Loucy (cell line): ENCODE measurements at regions not wholly inside any gene's neighbourhood (a gene's known extent, or its start where the extent isn't known, plus 50 kb on each side); places are given as distances from the start of the nearest gene placed in this dataset.

ENCODE experiments used
- H2AFZ ChIP-seq: fragments of 200-600 bp; sonication (generic); 2 replicates; pipeline ENCODE4 v1.6.0; 2016; ENCODE audit warnings: antibody characterized with exemption, mild to moderate bottlenecking, low read length, moderate library complexity
- H3F3A ChIP-seq: fragments of 200-600 bp; 2 replicates; pipeline ENCODE4 v1.6.0; 2016; ENCODE audit warnings: antibody characterized with exemption, low read depth, mild to moderate bottlenecking
- H3K27me3 ChIP-seq: fragments of 200-600 bp; sonication (generic); 2 replicates; pipeline ENCODE4 v1.6.1; 2014; ENCODE audit warnings: low read length, mild to moderate bottlenecking; ENCODE audit not compliant: insufficient read depth, poor library complexity, severe bottlenecking
- H3K36me3 ChIP-seq: fragments of 200-600 bp; sonication (generic); 2 replicates; pipeline ENCODE4 v1.6.1; 2016; ENCODE audit warnings: low read length; ENCODE audit not compliant: insufficient read depth
- H3K4me1 ChIP-seq: fragments of 200-600 bp; sonication (generic); 2 replicates; pipeline ENCODE4 v1.5.1; 2014; ENCODE audit warnings: low read length, mild to moderate bottlenecking; ENCODE audit not compliant: insufficient read depth, poor library complexity, severe bottlenecking
- H3K4me2 ChIP-seq: fragments of 200-600 bp; sonication (generic); 2 replicates; pipeline ENCODE4 v1.6.0; 2014; ENCODE audit warnings: antibody characterized with exemption, low read length, low read depth, mild to moderate bottlenecking; ENCODE audit not compliant: poor library complexity, severe bottlenecking
- H3K4me3 ChIP-seq: fragments of 200-600 bp; sonication (generic); 2 replicates; pipeline ENCODE4 v1.5.1; 2014; ENCODE audit warnings: low read length, mild to moderate bottlenecking, mixed read lengths; ENCODE audit not compliant: poor library complexity, severe bottlenecking
- H3K79me2 ChIP-seq: fragments of 200-600 bp; sonication (generic); 2 replicates; pipeline ENCODE4 v1.6.1; 2014; ENCODE audit warnings: low read length; ENCODE audit not compliant: insufficient read depth
- H3K9ac ChIP-seq: fragments of 200-600 bp; sonication (generic); 2 replicates; pipeline ENCODE4 v1.6.0; 2014; ENCODE audit warnings: mild to moderate bottlenecking, low read depth, low read length, moderate library complexity; ENCODE audit not compliant: poor library complexity, severe bottlenecking
- H3K9me2 ChIP-seq: fragments of 200-600 bp; sonication (generic); replicated peaks from 2 replicates; pipeline ENCODE4 v1.6.1; 2016; ENCODE audit warnings: low read depth, low read length, mixed read lengths
- H3K9me3 ChIP-seq: fragments of 200-600 bp; sonication (generic); 2 replicates; pipeline ENCODE4 v1.6.1; 2014; ENCODE audit warnings: mild to moderate bottlenecking, antibody characterized with exemption, low read length, low read depth; ENCODE audit not compliant: insufficient read depth
- H4K20me1 ChIP-seq: fragments of 200-600 bp; sonication (generic); 2 replicates; pipeline ENCODE4 v1.6.0; 2014; ENCODE audit warnings: antibody characterized with exemption, low read length, mild to moderate bottlenecking; ENCODE audit not compliant: insufficient read depth, poor library complexity, severe bottlenecking
- EZH2phosphoT487 ChIP-seq: fragments of 200-600 bp; IDR thresholded peaks from 2 replicates; pipeline ENCODE4 v1.6.1; 2018; ENCODE audit warnings: antibody characterized with exemption, mild to moderate bottlenecking, moderate library complexity, borderline replicate concordance
- TF ChIP-seq, protein P1 (sequence below): fragments of 200-600 bp; sonication (generic); conservative IDR thresholded peaks from 2 replicates; pipeline ENCODE4 v1.5.1; 2014; ENCODE audit warnings: mild to moderate bottlenecking, antibody characterized with exemption, low read length

DNA sequence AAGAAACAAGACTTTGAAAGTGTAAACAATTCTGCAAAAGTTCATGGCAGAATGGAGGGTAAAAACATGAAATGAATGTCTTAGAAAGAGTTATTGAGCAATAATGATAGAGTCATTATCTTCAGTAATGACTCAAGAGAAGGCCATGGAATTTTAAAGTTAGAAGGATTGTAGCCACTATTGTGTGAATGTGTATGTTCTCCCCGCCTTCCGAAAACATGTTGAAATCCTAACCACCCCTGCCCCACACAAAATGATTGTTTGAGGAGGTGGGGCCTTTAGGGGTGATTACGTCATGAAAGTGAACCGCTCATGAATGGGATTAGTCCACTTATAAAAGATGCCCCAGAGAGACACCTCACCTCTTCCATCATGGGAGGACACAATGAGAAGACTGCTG lies 93.8 kb upstream of the CCDC190 start:
- H3K4me3 ChIP-seq, result no peak overlapping the region
- no peak overlapping the region for H3K9ac ChIP-seq
- no peaks in the 10 kb centered on the region for H3K79me2 ChIP-seq
- no peak overlapping the region for H3K4me2 ChIP-seq
- H2AFZ ChIP-seq, result no peak overlapping the region
- no peaks in the 10 kb centered on the region for H3K27me3 ChIP-seq
- H3K9me2 ChIP-seq, result no peaks in the 10 kb centered on the region
- no peaks in the 10 kb centered on the region for H3K9me3 ChIP-seq
- H3F3A ChIP-seq, result no peaks in the 10 kb centered on the region
- TF ChIP-seq EZH2phosphoT487, result no peak
- TF ChIP-seq, protein P1, sequence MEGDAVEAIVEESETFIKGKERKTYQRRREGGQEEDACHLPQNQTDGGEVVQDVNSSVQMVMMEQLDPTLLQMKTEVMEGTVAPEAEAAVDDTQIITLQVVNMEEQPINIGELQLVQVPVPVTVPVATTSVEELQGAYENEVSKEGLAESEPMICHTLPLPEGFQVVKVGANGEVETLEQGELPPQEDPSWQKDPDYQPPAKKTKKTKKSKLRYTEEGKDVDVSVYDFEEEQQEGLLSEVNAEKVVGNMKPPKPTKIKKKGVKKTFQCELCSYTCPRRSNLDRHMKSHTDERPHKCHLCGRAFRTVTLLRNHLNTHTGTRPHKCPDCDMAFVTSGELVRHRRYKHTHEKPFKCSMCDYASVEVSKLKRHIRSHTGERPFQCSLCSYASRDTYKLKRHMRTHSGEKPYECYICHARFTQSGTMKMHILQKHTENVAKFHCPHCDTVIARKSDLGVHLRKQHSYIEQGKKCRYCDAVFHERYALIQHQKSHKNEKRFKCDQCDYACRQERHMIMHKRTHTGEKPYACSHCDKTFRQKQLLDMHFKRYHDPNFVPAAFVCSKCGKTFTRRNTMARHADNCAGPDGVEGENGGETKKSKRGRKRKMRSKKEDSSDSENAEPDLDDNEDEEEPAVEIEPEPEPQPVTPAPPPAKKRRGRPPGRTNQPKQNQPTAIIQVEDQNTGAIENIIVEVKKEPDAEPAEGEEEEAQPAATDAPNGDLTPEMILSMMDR, result no peak
- no peaks in the 10 kb centered on the region for H4K20me1 ChIP-seq
- no peaks in the 10 kb centered on the region for H3K4me1 ChIP-seq
- H3K36me3 ChIP-seq, result no peaks in the 10 kb centered on the region

DNA sequence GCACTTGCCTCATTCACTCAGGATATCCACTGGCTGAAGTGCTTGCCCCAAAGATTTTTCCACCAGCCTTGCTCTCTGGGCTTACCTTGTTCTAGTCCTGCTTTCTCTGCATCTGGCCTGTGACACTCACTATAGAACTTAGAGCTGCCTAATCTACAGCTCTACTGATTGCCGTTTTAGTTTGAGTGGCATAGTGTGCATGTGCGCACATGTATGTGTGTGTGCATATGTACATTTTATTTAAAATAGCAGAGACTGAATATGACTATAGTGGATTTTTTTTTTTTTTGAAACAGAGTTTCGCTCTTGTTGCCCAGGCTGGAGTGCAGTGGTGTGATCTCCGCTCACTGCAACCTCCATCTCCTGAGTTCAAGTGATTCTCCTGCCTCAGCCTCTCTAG lies 92.0 kb upstream of the CCDC190 start:
- TF ChIP-seq, protein P1, result no peak
- no peak for TF ChIP-seq EZH2phosphoT487
- H4K20me1 ChIP-seq, result no peaks in the 10 kb centered on the region
- H3K4me3 ChIP-seq, result no peak overlapping the region

DNA sequence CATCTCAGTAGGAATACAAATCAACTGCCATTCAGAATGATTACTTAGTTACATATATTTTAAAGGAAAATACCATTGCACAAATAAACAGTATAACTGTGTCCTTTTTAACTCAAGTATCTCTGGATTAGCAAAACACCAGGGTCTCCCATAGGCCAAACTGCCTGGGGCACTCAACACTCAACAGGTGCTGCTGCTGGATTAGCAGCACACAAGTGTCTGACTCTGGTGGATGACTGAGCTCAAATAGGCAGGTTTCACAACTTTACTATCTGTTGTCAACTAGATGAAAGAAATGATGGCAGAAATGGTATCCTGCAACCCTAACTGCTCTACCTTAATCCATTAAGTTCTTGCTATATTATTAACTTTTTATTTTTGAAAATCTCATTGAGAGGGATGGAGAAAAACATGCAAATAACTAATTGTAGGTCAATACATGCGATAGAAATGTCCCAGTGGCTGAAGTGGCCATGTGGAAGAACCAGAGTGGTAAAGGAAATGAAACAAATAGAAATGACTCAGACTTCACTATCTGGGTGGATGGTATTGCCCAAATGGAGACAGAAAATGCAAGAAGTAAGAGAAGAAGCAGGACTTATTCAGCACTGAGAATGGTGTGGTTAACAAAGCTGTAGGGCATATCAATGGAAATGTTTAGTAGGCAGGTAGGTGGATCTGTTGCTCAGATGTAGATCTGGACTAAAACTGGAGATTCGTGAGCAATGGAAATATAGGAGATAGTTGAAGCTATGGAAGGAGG lies 90.8 kb upstream of the CCDC190 start:
- Histone ChIP-seq H4K20me1 (no peaks in the 10 kb centered on the region), H3K9me3 (no peaks in the 10 kb centered on the region), H3K36me3 (no peaks in the 10 kb centered on the region), H3K4me3 (no peak overlapping the region), H2AFZ (0 out of 2 replicates have a peak overlapping the region, but pooled peaks have one; percentile 3), H3F3A (no peaks in the 10 kb centered on the region), H3K9me2 (no peaks in the 10 kb centered on the region), H3K79me2 (no peaks in the 10 kb centered on the region), H3K9ac (no peak overlapping the region), H3K4me1 (no peaks in the 10 kb centered on the region), H3K4me2 (no peak overlapping the region), H3K27me3 (no peaks in the 10 kb centered on the region)
- TF ChIP-seq, protein P1, result no peak
- no peak for TF ChIP-seq EZH2phosphoT487

More for the DNA sequence above, 92.0 kb upstream of the CCDC190 start:
- Histone ChIP-seq H2AFZ (no peak overlapping the region), H3K9me3 (no peaks in the 10 kb centered on the region), H3F3A (no peaks in the 10 kb centered on the region), H3K36me3 (no peaks in the 10 kb centered on the region), H3K4me1 (no peaks in the 10 kb centered on the region), H3K9ac (no peak overlapping the region), H3K27me3 (no peaks in the 10 kb centered on the region), H3K4me2 (no peak overlapping the region), H3K9me2 (no peaks in the 10 kb centered on the region), H3K79me2 (no peaks in the 10 kb centered on the region)
